ENCODE measurements at regions not wholly inside any gene's neighbourhood (a gene's known extent, or its start where the extent isn't known, plus 50 kb on each side); places are given as distances from the start of the nearest gene placed in this dataset.
"Not testable (repeated sequence)": the region's sequence is repeated elsewhere in the genome, so short reads cannot be mapped to it uniquely, and the experiment has no call there.

DNA sequence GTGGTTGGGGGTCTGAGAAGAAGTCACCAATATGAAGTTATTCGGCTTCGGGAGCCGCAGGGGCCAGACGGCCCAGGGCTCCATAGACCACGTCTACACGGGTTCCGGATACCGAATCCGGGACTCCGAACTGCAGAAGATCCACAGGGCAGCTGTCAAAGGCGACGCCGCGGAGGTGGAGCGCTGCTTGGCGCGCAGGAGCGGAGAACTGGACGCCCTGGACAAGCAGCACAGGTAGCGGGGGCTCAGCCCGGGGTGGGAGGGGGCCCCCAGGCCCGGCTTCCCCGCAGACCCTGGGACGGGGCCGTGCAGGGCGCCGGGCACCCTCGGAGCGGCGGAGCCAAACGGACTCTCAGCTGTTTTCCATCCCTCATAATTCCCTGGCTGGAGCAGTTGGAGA, 915.4 kb downstream of the FOXD4L5 start:
- not testable (repeated sequence) for TF ChIP-seq EZH2 (IDR thresholded peaks at IDR 0.05; ENCODE audit: low read depth)
- TF ChIP-seq, protein P1, sequence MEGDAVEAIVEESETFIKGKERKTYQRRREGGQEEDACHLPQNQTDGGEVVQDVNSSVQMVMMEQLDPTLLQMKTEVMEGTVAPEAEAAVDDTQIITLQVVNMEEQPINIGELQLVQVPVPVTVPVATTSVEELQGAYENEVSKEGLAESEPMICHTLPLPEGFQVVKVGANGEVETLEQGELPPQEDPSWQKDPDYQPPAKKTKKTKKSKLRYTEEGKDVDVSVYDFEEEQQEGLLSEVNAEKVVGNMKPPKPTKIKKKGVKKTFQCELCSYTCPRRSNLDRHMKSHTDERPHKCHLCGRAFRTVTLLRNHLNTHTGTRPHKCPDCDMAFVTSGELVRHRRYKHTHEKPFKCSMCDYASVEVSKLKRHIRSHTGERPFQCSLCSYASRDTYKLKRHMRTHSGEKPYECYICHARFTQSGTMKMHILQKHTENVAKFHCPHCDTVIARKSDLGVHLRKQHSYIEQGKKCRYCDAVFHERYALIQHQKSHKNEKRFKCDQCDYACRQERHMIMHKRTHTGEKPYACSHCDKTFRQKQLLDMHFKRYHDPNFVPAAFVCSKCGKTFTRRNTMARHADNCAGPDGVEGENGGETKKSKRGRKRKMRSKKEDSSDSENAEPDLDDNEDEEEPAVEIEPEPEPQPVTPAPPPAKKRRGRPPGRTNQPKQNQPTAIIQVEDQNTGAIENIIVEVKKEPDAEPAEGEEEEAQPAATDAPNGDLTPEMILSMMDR (conservative IDR thresholded peaks at IDR 0.05), result not testable (repeated sequence)

Measured in PC-9 (cell line).